ENCODE measurements at regions not wholly inside any gene's neighbourhood (a gene's known extent, or its start where the extent isn't known, plus 50 kb on each side); places are given as distances from the start of the nearest gene placed in this dataset.
A peak's percentile ranks its signal among the peaks of the same experiment; 100 is the strongest.

DNA sequence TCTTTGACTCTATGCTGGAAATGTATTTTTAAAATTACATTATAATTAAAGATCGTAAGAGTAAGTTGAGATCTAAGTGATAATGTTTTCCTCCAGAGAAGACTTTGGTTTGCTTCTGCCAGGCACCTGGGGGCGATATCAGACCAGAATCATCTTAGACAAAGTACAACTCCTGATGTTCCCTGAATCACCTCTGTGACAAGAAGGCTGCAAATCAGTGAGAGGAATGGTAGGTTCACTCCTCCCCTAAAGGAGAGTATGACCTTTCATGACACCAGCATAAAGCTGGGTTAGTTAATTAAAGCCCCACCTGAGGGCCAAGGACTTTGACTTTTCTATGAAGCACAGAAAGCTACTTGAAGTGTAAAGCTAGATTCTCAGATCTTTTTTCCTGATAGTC, 114.4 kb upstream of the DTNA start:
- DNase-seq, result peak; percentile 25

GRCh38 chr18:34598120-34598635, 111.9 kb upstream of the DTNA start:
- DNase-seq, result no peak

- peak; percentile 11 for DNase-seq
These were observed 109.9 kb upstream of the DTNA start for GRCh38 chr18:34600158-34600557.

DNA sequence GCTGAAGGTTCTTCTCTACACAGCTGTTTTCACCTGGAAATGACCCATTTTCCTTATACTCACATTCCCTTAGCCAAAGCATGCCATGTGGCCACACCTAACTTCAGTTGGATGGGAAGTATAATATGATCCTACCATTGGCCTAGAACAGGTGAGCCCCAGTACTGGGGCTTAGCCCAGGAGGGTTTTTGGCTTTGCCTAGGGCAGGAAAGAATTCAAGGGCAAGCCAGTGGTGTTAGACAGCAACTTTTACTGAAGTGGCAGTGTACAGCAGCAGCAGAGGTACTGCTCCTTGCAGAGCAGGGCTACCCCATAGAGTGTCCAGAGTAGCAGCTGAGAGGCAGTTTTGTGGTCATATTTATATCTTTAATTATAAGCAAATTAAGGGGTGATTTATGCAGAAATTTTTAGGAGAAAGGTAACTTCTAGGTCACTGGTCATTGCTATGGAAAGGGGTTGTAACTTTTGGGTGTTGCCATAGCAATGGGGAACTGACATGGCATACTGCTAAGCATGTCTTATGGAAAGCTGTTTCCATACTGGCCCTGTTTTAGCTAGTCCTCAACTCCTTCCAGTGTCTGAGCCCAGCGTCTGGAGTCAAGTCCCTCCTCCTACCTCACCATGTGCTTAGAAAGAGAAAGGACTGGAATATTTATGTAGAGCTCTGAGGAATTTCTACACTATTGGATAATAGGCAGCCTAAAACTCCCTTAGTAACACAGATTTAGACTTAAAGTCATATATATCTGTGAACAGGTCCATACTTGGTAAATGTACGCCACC, 109.0 kb upstream of the DTNA start:
- DNase-seq, result no peak

DNA sequence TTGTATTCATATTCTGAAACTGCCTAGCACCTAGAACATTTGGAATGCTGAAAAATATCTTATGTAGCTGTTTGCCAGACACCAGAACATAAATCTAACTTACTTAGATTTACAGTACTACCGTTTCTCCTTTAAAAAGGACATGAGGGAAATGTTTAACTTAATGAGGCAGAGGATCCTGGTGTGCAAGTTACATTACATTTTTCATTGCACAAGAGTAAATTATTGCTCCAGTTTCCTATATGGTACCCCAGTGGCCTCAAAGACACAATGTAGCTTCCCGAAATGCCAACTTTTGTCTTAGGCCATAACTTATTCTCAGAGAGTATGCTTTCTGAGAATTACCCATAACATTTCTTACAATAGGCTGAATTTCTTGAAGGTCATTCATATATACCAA, 105.5 kb upstream of the DTNA start:
- no peak for DNase-seq

DNA sequence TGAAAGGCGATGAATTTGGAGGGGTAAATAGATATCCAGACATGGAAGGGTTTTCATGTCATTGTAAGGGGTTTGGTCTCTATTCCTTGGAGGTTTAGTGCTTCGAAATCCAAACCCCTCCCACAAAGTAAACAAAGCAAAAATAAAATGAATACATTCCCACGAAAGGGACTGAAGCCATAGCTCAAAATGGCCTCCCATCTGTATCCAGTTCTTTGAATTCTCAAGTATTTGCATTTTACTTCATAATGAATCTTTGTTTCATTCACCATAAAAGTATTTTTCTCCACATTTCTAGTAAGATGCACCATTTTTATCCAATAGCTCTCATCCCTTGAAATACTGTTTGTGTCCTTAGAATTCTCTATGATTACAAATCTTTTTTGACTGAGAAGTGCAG, 103.2 kb upstream of the DTNA start:
- no peak for DNase-seq

DNA sequence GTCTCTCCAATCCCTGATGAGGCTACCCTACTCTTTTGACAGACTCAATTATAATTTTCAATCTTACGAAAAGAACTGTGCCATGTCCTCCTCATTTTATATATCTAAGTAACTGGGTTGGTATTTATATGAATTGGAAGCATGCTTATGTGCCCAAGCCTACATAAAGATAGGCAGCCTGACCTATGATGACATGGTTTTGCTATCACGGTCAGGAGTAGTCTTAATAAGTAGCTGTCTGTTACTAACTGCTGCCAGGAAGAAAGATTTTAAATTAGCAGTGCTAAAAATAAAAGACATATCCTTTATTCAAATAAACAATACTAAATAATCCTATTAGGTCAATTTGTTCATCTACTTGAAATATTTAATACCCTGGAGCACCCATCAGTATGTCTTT, 102.0 kb upstream of the DTNA start:
- no peak for DNase-seq

GRCh38 chr18:34609986-34610648, 100.0 kb upstream of the DTNA start:
- no peak for DNase-seq

DNA sequence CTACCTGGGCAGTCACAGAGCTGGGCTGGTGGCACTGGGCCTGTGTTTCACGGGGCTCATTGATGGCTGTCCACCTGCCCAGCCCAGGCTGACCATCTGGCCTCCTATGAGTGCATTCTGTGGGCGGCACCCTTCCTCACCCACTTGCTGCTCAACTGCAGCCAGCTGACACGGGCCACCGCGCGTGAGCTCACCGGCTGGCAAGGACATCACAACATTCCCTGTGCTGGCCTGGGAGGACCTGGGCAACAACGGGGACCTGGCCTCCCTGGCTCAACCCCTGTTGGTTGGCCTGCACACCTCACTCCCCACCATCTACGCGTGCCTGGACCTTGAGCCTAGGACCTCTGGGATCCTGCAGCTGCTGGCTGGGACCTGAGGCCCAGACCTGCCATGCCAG, 98.2 kb upstream of the DTNA start:
- DNase-seq, result no peak

GRCh38 chr18:34620258-34620861, 89.7 kb upstream of the DTNA start:
- DNase-seq, result no peak

GRCh38 chr18:34623557-34623956, 86.5 kb upstream of the DTNA start:
- no peak for DNase-seq

DNA sequence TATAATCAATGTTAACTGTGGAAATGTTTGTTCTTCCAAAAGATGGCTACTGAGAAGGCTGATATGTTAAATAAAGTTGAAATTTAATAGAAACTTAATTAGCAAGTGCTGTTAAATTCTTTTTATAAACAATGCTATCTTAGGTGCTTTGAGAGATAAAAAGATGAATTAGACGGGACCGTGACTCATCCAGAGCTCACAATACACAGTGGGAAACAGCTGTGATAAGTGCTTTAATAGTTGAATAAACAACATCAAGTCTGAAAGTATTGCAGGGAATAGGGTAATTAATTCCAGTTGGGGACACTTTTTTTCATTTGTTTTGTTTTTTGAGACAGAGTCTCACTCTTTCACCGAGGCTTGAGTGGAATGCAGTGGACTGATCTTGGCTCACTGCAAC, 85.5 kb upstream of the DTNA start:
- DNase-seq, result no peak

- no peak for DNase-seq
These were observed 83.5 kb upstream of the DTNA start for GRCh38 chr18:34626404-34627136.

- no peak for DNase-seq
These were observed 82.8 kb upstream of the DTNA start for GRCh38 chr18:34627137-34627920.

- no peak for DNase-seq
These were observed 78.8 kb upstream of the DTNA start for GRCh38 chr18:34631093-34631966.

DNA sequence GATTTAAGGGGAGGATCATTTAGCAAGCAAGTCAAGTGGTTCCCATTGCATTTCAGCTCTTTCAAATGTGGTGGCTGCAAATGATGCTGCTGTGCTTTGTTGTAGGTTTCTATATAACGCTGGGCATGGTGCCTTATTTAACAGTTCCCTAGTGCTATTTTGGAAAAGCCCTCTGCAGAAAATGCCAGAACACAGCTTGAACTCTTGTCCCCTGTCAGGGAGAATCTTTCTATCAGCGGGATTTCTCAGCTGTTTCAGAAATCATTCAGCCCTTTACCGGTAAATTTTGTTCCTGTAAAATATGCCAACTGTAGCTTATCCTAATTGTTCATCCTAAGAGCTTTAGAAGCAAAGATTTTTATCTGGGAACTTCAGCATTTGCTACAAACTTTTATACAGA, 77.8 kb upstream of the DTNA start:
- DNase-seq, result no peak

GRCh38 chr18:34633368-34633767, 76.7 kb upstream of the DTNA start:
- no peak for DNase-seq

GRCh38 chr18:34637094-34637801, 72.8 kb upstream of the DTNA start:
- DNase-seq, result no peak

- DNase-seq, result no peak
These were observed 70.4 kb upstream of the DTNA start for GRCh38 chr18:34639687-34640086.

GRCh38 chr18:34640276-34640675, 69.8 kb upstream of the DTNA start:
- DNase-seq, result peak; percentile 11

DNA sequence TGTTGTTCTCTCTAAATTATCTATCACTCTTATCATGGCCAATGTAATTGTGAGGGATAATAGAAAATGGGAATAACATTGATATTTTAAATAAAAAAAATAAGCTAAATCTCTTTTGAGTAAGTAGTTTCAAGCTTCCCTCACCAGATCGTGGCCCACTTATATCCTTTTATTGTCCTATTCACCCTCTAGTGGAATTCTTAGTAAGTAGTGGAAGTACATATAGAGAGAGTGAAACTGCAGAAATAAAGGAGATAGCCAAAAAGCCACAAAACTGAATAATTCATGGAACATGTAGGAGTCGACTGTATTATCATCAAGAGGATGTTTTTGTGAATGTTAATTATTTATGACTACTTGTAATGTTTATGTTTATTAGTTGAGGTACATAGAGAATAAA, 66.1 kb upstream of the DTNA start:
- DNase-seq, result peak; percentile 24

All from fibroblast of upper back skin (primary cell).